HG02623 (cell line): ENCODE measurements at regions not wholly inside any gene's neighbourhood (a gene's known extent, or its start where the extent isn't known, plus 50 kb on each side); places are given as distances from the start of the nearest gene placed in this dataset.

Experiments used
- ATAC-seq: cut with Tn5 transposase; IDR thresholded peaks from one replicate; pipeline ENCODE4 v1.9.1; 2021; ENCODE audit warnings: moderate library complexity; ENCODE audit not compliant: unreplicated experiment

- ATAC-seq, result no peak
Measured at GRCh38 chr20:40769677-40770285, 80.7 kb upstream of the MAFB start.

- ATAC-seq, result no peak
Measured at GRCh38 chr20:40770564-40771307, 81.7 kb upstream of the MAFB start.

- ATAC-seq, result no peak
Measured at GRCh38 chr20:40771308-40771610, 82.2 kb upstream of the MAFB start.

GRCh38 chr20:40771848-40772511, 82.9 kb upstream of the MAFB start:
- no peak for ATAC-seq

GRCh38 chr20:40773376-40773775, 84.3 kb upstream of the MAFB start:
- ATAC-seq, result no peak

GRCh38 chr20:40774252-40774651, 85.2 kb upstream of the MAFB start:
- ATAC-seq, result no peak

- ATAC-seq, result no peak
Measured at GRCh38 chr20:40775561-40776146, 86.6 kb upstream of the MAFB start.

- no peak for ATAC-seq
Measured at GRCh38 chr20:40776466-40777457, 87.7 kb upstream of the MAFB start.

- no peak for ATAC-seq
Measured at GRCh38 chr20:40777653-40778052, 88.6 kb upstream of the MAFB start.

GRCh38 chr20:40778894-40779496, 90.0 kb upstream of the MAFB start:
- no peak for ATAC-seq

GRCh38 chr20:40781327-40782042, 92.4 kb upstream of the MAFB start:
- ATAC-seq, result no peak

- no peak for ATAC-seq
Measured at GRCh38 chr20:40782043-40782368, 93.0 kb upstream of the MAFB start.

GRCh38 chr20:40785346-40785745, 96.3 kb upstream of the MAFB start:
- no peak for ATAC-seq

GRCh38 chr20:40786336-40786735, 97.3 kb upstream of the MAFB start:
- ATAC-seq, result no peak

GRCh38 chr20:40787941-40788340, 98.9 kb upstream of the MAFB start:
- no peak for ATAC-seq

- ATAC-seq, result no peak
Measured at GRCh38 chr20:40797425-40797824, 108.4 kb upstream of the MAFB start.

- no peak for ATAC-seq
Measured at GRCh38 chr20:40798066-40798465, 109.0 kb upstream of the MAFB start.

GRCh38 chr20:40802886-40803285, 113.8 kb upstream of the MAFB start:
- ATAC-seq, result no peak

GRCh38 chr20:40803381-40803780, 114.3 kb upstream of the MAFB start:
- ATAC-seq, result no peak

GRCh38 chr20:40805592-40805991, 116.6 kb upstream of the MAFB start:
- ATAC-seq, result no peak
